ENCODE measurements at regions not wholly inside any gene's neighbourhood (a gene's known extent, or its start where the extent isn't known, plus 50 kb on each side); places are given as distances from the start of the nearest gene placed in this dataset.

DNA sequence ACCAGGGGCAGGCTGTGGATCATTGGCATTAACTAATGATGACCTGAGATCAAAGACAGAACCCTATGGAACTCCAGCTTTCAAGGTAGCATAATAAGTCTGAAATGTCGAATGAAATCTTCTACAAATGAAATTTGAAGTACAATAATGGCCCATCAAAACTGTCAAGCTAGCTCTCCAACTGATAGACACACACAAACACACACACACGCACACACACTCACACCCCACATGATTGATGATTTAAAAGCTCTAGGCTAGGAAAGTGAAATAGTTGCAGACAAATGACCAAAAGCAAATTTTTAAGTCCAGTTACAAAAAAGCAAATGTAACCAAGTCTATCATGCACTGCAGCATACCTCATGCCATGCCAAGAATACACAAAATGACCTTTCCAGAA lies 655.7 kb downstream of the C4orf33 start:
- Histone ChIP-seq H3K27me3 (ENCODE audit: control insufficient read depth, insufficient read depth, low read length) (no peaks in the 10 kb centered on the region), H3K4me1 (ENCODE audit: control insufficient read depth, insufficient read depth, low read length) (no peaks in the 10 kb centered on the region), H3K36me3 (ENCODE audit: control insufficient read depth, insufficient read depth, low read length) (no peaks in the 10 kb centered on the region), H3K4me3 (ENCODE audit: low read length) (no peak overlapping the region), H3K9me3 (ENCODE audit: control insufficient read depth, insufficient read depth, low read length) (no peaks in the 10 kb centered on the region), H3K27ac (ENCODE audit: low read length) (no peak overlapping the region)
- WGBS (ENCODE audit: insufficient coverage, insufficient read length) = no CpG with 5 or more reads among the region's 2 CpGs
- DNase-seq (ENCODE audit: low read depth, low spot score) = no peak

- Histone ChIP-seq H3K9me3 (ENCODE audit: control insufficient read depth, insufficient read depth, low read length) (no peaks in the 10 kb centered on the region), H3K27me3 (ENCODE audit: control insufficient read depth, insufficient read depth, low read length) (no peaks in the 10 kb centered on the region), H3K36me3 (ENCODE audit: control insufficient read depth, insufficient read depth, low read length) (no peaks in the 10 kb centered on the region), H3K4me3 (ENCODE audit: low read length) (no peak overlapping the region), H3K27ac (ENCODE audit: low read length) (no peak overlapping the region), H3K4me1 (ENCODE audit: control insufficient read depth, insufficient read depth, low read length) (no peaks in the 10 kb centered on the region)
- WGBS (ENCODE audit: insufficient coverage, insufficient read length) = no CpG with 5 or more reads among the region's 5 CpGs
- DNase-seq (ENCODE audit: low read depth, low spot score) = no peak
Measured at GRCh38 chr4:129783596-129783995, 687.6 kb downstream of the C4orf33 start.

GRCh38 chr4:129788486-129788885 lies 692.5 kb downstream of the C4orf33 start:
- Histone ChIP-seq H3K27me3 (ENCODE audit: control insufficient read depth, insufficient read depth, low read length) (no peaks in the 10 kb centered on the region), H3K4me3 (ENCODE audit: low read length) (no peak overlapping the region), H3K4me1 (ENCODE audit: control insufficient read depth, insufficient read depth, low read length) (no peaks in the 10 kb centered on the region), H3K36me3 (ENCODE audit: control insufficient read depth, insufficient read depth, low read length) (no peaks in the 10 kb centered on the region), H3K9me3 (ENCODE audit: control insufficient read depth, insufficient read depth, low read length) (no peaks in the 10 kb centered on the region), H3K27ac (ENCODE audit: low read length) (no peak overlapping the region)
- no CpG with 5 or more reads among the region's 3 CpGs for WGBS (ENCODE audit: insufficient coverage, insufficient read length)
- DNase-seq (ENCODE audit: low read depth, low spot score) = no peak

DNA sequence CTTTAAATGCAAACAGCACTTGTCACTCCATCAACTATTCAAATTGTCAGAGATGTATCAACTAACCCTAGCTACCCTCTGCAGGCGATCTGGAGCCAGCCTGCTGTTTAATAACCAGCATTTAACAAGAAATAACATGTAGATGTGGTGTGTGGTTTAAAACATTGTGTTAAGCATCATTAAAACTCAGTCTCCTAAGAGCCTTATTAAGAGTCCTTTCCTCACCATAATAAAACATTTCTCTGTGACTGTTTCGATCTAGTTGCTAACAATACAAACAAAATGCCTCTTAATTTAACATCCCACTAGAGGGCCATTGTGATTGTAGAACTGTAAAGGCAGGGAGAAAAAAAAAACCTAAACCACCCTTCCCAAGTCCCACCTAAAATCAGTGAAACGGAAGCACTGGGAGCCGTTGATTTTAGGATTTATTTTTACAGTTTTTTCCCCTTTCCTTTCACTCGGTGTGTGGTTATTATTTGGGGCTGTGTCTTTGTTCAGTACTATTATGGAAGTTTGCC lies 708.6 kb downstream of the C4orf33 start:
- Histone ChIP-seq H3K36me3 (ENCODE audit: control insufficient read depth, insufficient read depth, low read length) (no peaks in the 10 kb centered on the region), H3K27me3 (ENCODE audit: control insufficient read depth, insufficient read depth, low read length) (no peaks in the 10 kb centered on the region), H3K27ac (ENCODE audit: low read length) (no peak overlapping the region), H3K4me1 (ENCODE audit: control insufficient read depth, insufficient read depth, low read length) (no peaks in the 10 kb centered on the region), H3K4me3 (ENCODE audit: low read length) (no peak overlapping the region), H3K9me3 (ENCODE audit: control insufficient read depth, insufficient read depth, low read length) (no peaks in the 10 kb centered on the region)
- no peak for DNase-seq (ENCODE audit: low read depth, low spot score)
- no CpG with 5 or more reads among the region's 5 CpGs for WGBS (ENCODE audit: insufficient coverage, insufficient read length)

- H3K27me3 ChIP-seq (ENCODE audit: control insufficient read depth, insufficient read depth, low read length) = no peaks in the 10 kb centered on the region
- H3K4me3 ChIP-seq (ENCODE audit: low read length) = no peak overlapping the region
- H3K36me3 ChIP-seq (ENCODE audit: control insufficient read depth, insufficient read depth, low read length) = no peaks in the 10 kb centered on the region
- no peak for DNase-seq (ENCODE audit: low read depth, low spot score)
- no peak overlapping the region for H3K27ac ChIP-seq (ENCODE audit: low read length)
- no peaks in the 10 kb centered on the region for H3K9me3 ChIP-seq (ENCODE audit: control insufficient read depth, insufficient read depth, low read length)
- no peaks in the 10 kb centered on the region for H3K4me1 ChIP-seq (ENCODE audit: control insufficient read depth, insufficient read depth, low read length)
Measured at GRCh38 chr4:129806986-129807385, 711.0 kb downstream of the C4orf33 start.

- Histone ChIP-seq H3K9me3 (ENCODE audit: control insufficient read depth, insufficient read depth, low read length) (no peaks in the 10 kb centered on the region), H3K36me3 (ENCODE audit: control insufficient read depth, insufficient read depth, low read length) (no peaks in the 10 kb centered on the region), H3K4me3 (ENCODE audit: low read length) (no peak overlapping the region), H3K4me1 (ENCODE audit: control insufficient read depth, insufficient read depth, low read length) (no peaks in the 10 kb centered on the region), H3K27me3 (ENCODE audit: control insufficient read depth, insufficient read depth, low read length) (no peaks in the 10 kb centered on the region), H3K27ac (ENCODE audit: low read length) (no peak overlapping the region)
- WGBS (ENCODE audit: insufficient coverage, insufficient read length) = no CpG with 5 or more reads among the region's 1 CpG
- DNase-seq (ENCODE audit: low read depth, low spot score) = no peak
Measured at GRCh38 chr4:129808242-129808641, 712.3 kb downstream of the C4orf33 start.

- Histone ChIP-seq H3K27ac (ENCODE audit: low read length) (no peak overlapping the region), H3K4me3 (ENCODE audit: low read length) (no peak overlapping the region), H3K9me3 (ENCODE audit: control insufficient read depth, insufficient read depth, low read length) (no peaks in the 10 kb centered on the region), H3K27me3 (ENCODE audit: control insufficient read depth, insufficient read depth, low read length) (no peaks in the 10 kb centered on the region), H3K36me3 (ENCODE audit: control insufficient read depth, insufficient read depth, low read length) (no peaks in the 10 kb centered on the region), H3K4me1 (ENCODE audit: control insufficient read depth, insufficient read depth, low read length) (no peaks in the 10 kb centered on the region)
- WGBS (ENCODE audit: insufficient coverage, insufficient read length) = no CpG with 5 or more reads among the region's 1 CpG
- no peak for DNase-seq (ENCODE audit: low read depth, low spot score)
Measured at GRCh38 chr4:129821073-129821472, 725.1 kb downstream of the C4orf33 start.

- H3K9me3 ChIP-seq (ENCODE audit: control insufficient read depth, insufficient read depth, low read length) = no peaks in the 10 kb centered on the region
- no peak overlapping the region for H3K27ac ChIP-seq (ENCODE audit: low read length)
- DNase-seq (ENCODE audit: low read depth, low spot score) = no peak
- H3K4me1 ChIP-seq (ENCODE audit: control insufficient read depth, insufficient read depth, low read length) = no peaks in the 10 kb centered on the region
- H3K36me3 ChIP-seq (ENCODE audit: control insufficient read depth, insufficient read depth, low read length) = no peaks in the 10 kb centered on the region
- no peak overlapping the region for H3K4me3 ChIP-seq (ENCODE audit: low read length)
- no peaks in the 10 kb centered on the region for H3K27me3 ChIP-seq (ENCODE audit: control insufficient read depth, insufficient read depth, low read length)
Measured at GRCh38 chr4:129821963-129822362, 726.0 kb downstream of the C4orf33 start.

GRCh38 chr4:129822701-129823100 lies 726.7 kb downstream of the C4orf33 start:
- no peaks in the 10 kb centered on the region for H3K9me3 ChIP-seq (ENCODE audit: control insufficient read depth, insufficient read depth, low read length)
- H3K4me3 ChIP-seq (ENCODE audit: low read length) = no peak overlapping the region
- no peaks in the 10 kb centered on the region for H3K36me3 ChIP-seq (ENCODE audit: control insufficient read depth, insufficient read depth, low read length)
- no peaks in the 10 kb centered on the region for H3K27me3 ChIP-seq (ENCODE audit: control insufficient read depth, insufficient read depth, low read length)
- no peak for DNase-seq (ENCODE audit: low read depth, low spot score)
- no CpG with 5 or more reads among the region's 2 CpGs for WGBS (ENCODE audit: insufficient coverage, insufficient read length)
- no peak overlapping the region for H3K27ac ChIP-seq (ENCODE audit: low read length)
- H3K4me1 ChIP-seq (ENCODE audit: control insufficient read depth, insufficient read depth, low read length) = no peaks in the 10 kb centered on the region

GRCh38 chr4:129823105-129823504 lies 727.2 kb downstream of the C4orf33 start:
- DNase-seq (ENCODE audit: low read depth, low spot score) = no peak
- Histone ChIP-seq H3K36me3 (ENCODE audit: control insufficient read depth, insufficient read depth, low read length) (no peaks in the 10 kb centered on the region), H3K27ac (ENCODE audit: low read length) (no peak overlapping the region)

GRCh38 chr4:129829373-129829772 lies 733.4 kb downstream of the C4orf33 start:
- H3K4me1 ChIP-seq (ENCODE audit: control insufficient read depth, insufficient read depth, low read length) = no peaks in the 10 kb centered on the region
- DNase-seq (ENCODE audit: low read depth, low spot score) = no peak
- no peak overlapping the region for H3K4me3 ChIP-seq (ENCODE audit: low read length)
- H3K27ac ChIP-seq (ENCODE audit: low read length) = no peak overlapping the region
- no peaks in the 10 kb centered on the region for H3K36me3 ChIP-seq (ENCODE audit: control insufficient read depth, insufficient read depth, low read length)
- no peaks in the 10 kb centered on the region for H3K27me3 ChIP-seq (ENCODE audit: control insufficient read depth, insufficient read depth, low read length)
- no peaks in the 10 kb centered on the region for H3K9me3 ChIP-seq (ENCODE audit: control insufficient read depth, insufficient read depth, low read length)
- WGBS (ENCODE audit: insufficient coverage, insufficient read length) = no CpG with 5 or more reads among the region's 2 CpGs

More at GRCh38 chr4:129823105-129823504, 727.2 kb downstream of the C4orf33 start:
- Histone ChIP-seq H3K4me3 (ENCODE audit: low read length) (no peak overlapping the region), H3K4me1 (ENCODE audit: control insufficient read depth, insufficient read depth, low read length) (no peaks in the 10 kb centered on the region), H3K27me3 (ENCODE audit: control insufficient read depth, insufficient read depth, low read length) (no peaks in the 10 kb centered on the region), H3K9me3 (ENCODE audit: control insufficient read depth, insufficient read depth, low read length) (no peaks in the 10 kb centered on the region)

All from iPS DF 6.9 (cell line).